ENCODE measurements at regions not wholly inside any gene's neighbourhood (a gene's known extent, or its start where the extent isn't known, plus 50 kb on each side); places are given as distances from the start of the nearest gene placed in this dataset.

DNA sequence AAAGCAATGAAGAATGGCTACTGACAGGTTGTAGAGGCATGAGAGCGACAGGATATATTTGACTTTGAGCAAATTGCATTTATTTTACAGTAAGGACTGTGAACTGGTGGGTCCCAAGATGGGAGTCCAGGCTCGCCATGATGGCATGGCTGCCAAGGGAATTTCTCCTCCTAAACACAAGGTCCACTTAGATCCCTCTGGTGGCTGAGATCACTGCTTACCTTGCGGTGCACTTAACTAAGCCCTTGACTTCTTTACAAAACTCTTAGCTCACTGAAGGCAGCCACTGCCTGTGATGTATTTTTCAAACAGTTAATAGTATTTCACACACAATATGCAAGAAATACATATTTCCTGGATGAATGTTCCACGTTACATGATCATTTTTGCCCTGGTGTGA lies 50.3 kb upstream of the SORBS2 start:
- Histone ChIP-seq H3K9me3 (ENCODE audit: low read length) (no peaks in the 10 kb centered on the region), H3K79me2 (ENCODE audit: insufficient read depth, low read length) (no peaks in the 10 kb centered on the region), H3K4me3 (ENCODE audit: low read depth, low read length, poor library complexity, severe bottlenecking) (no peak overlapping the region), H3K36me3 (ENCODE audit: insufficient read depth, low read length) (no peaks in the 10 kb centered on the region), H3K27me3 (ENCODE audit: insufficient read depth, low read length) (no peaks in the 10 kb centered on the region), H3F3A (ENCODE audit: insufficient read depth, low read length) (no peaks in the 10 kb centered on the region), H3K9me2 (ENCODE audit: low read depth, low read length) (no peaks in the 10 kb centered on the region), H2AFZ (ENCODE audit: low read length) (no peak overlapping the region), H3K9ac (ENCODE audit: low read length) (no peak overlapping the region), H3K4me1 (ENCODE audit: insufficient read depth, low read length, severe bottlenecking) (peaks cover 5% of the 10 kb centered on the region), H3K4me2 (ENCODE audit: low read length) (no peak overlapping the region), H4K20me1 (ENCODE audit: insufficient read depth, low read length) (no peaks in the 10 kb centered on the region), H3K27ac (ENCODE audit: low read depth, low read length, poor library complexity, severe bottlenecking) (no peak overlapping the region)
- TF ChIP-seq, protein P1, sequence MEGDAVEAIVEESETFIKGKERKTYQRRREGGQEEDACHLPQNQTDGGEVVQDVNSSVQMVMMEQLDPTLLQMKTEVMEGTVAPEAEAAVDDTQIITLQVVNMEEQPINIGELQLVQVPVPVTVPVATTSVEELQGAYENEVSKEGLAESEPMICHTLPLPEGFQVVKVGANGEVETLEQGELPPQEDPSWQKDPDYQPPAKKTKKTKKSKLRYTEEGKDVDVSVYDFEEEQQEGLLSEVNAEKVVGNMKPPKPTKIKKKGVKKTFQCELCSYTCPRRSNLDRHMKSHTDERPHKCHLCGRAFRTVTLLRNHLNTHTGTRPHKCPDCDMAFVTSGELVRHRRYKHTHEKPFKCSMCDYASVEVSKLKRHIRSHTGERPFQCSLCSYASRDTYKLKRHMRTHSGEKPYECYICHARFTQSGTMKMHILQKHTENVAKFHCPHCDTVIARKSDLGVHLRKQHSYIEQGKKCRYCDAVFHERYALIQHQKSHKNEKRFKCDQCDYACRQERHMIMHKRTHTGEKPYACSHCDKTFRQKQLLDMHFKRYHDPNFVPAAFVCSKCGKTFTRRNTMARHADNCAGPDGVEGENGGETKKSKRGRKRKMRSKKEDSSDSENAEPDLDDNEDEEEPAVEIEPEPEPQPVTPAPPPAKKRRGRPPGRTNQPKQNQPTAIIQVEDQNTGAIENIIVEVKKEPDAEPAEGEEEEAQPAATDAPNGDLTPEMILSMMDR (IDR thresholded peaks at IDR 0.05; ENCODE audit: low read length) = no peak
- no peak for TF ChIP-seq EZH2 (IDR thresholded peaks at IDR 0.05; ENCODE audit: borderline replicate concordance, low read length)

DNA sequence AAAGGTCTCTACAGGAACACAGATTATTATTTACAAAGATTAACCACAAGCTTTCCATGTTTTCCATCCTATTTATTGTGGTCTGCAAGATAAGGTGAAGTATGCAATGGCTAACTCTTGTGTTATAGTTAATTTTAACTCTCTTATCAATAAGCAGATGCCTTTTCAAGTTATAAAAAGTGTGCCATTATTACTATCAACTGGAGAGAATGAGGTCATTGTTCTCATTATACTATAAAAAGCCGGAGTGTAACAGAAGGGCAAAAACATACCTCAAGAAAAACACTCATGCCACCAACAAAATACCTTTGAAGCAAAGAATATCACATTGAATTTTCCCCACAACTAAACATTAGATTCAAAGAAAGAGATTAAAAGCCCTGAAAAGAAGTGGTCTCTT lies 52.0 kb upstream of the SORBS2 start:
- no peak overlapping the region for H3K27ac ChIP-seq (ENCODE audit: low read depth, low read length, poor library complexity, severe bottlenecking)
- no peaks in the 10 kb centered on the region for H3K79me2 ChIP-seq (ENCODE audit: insufficient read depth, low read length)
- H3F3A ChIP-seq (ENCODE audit: insufficient read depth, low read length) = no peaks in the 10 kb centered on the region
- no peak overlapping the region for H3K4me2 ChIP-seq (ENCODE audit: low read length)
- no peaks in the 10 kb centered on the region for H3K9me3 ChIP-seq (ENCODE audit: low read length)
- H3K4me3 ChIP-seq (ENCODE audit: low read depth, low read length, poor library complexity, severe bottlenecking) = no peak overlapping the region
- no peaks in the 10 kb centered on the region for H3K36me3 ChIP-seq (ENCODE audit: insufficient read depth, low read length)
- H4K20me1 ChIP-seq (ENCODE audit: insufficient read depth, low read length) = no peaks in the 10 kb centered on the region
- H2AFZ ChIP-seq (ENCODE audit: low read length) = no peak overlapping the region
- H3K9me2 ChIP-seq (ENCODE audit: low read depth, low read length) = no peaks in the 10 kb centered on the region
- no peak overlapping the region for H3K9ac ChIP-seq (ENCODE audit: low read length)
- TF ChIP-seq, protein P1 (IDR thresholded peaks at IDR 0.05; ENCODE audit: low read length) = no peak
- no peak for TF ChIP-seq EZH2 (IDR thresholded peaks at IDR 0.05; ENCODE audit: borderline replicate concordance, low read length)
- H3K4me1 ChIP-seq (ENCODE audit: insufficient read depth, low read length, severe bottlenecking) = peaks cover 11% of the 10 kb centered on the region
- no peaks in the 10 kb centered on the region for H3K27me3 ChIP-seq (ENCODE audit: insufficient read depth, low read length)

DNA sequence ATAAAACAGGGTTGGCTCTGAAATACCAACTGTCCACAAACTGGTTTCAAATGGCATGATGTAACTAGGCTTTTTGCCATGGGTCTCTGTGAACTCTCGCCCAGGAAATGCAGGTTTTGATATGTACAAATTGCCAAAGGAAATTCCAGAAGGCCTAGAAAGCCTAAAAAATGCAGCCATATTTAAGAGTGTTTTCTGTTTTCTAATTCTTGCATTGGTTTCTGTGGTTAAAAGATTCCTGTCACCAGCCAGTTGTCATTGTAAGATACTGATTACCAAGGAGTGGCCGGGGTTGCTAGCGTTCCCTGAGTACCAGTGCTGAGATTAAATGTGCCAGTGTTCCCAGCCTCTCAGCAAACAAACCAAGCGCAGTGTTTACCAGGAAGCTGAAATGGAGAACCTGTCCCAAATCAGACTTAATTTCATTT lies 53.9 kb upstream of the SORBS2 start:
- Histone ChIP-seq H3K27ac (ENCODE audit: low read depth, low read length, poor library complexity, severe bottlenecking) (no peak overlapping the region), H3F3A (ENCODE audit: insufficient read depth, low read length) (no peaks in the 10 kb centered on the region), H3K4me3 (ENCODE audit: low read depth, low read length, poor library complexity, severe bottlenecking) (no peak overlapping the region), H3K9me2 (ENCODE audit: low read depth, low read length) (no peaks in the 10 kb centered on the region), H3K4me2 (ENCODE audit: low read length) (no peak overlapping the region), H3K4me1 (ENCODE audit: insufficient read depth, low read length, severe bottlenecking) (peaks cover 11% of the 10 kb centered on the region), H3K9ac (ENCODE audit: low read length) (no peak overlapping the region), H3K36me3 (ENCODE audit: insufficient read depth, low read length) (no peaks in the 10 kb centered on the region), H3K27me3 (ENCODE audit: insufficient read depth, low read length) (no peaks in the 10 kb centered on the region), H4K20me1 (ENCODE audit: insufficient read depth, low read length) (no peaks in the 10 kb centered on the region), H3K9me3 (ENCODE audit: low read length) (no peaks in the 10 kb centered on the region), H3K79me2 (ENCODE audit: insufficient read depth, low read length) (no peaks in the 10 kb centered on the region), H2AFZ (ENCODE audit: low read length) (no peak overlapping the region)
- TF ChIP-seq, protein P1 (IDR thresholded peaks at IDR 0.05; ENCODE audit: low read length) = no peak
- no peak for TF ChIP-seq EZH2 (IDR thresholded peaks at IDR 0.05; ENCODE audit: borderline replicate concordance, low read length)

Data from OCI-LY1 (cell line).